Calu3 (cell line): ENCODE measurements at regions not wholly inside any gene's neighbourhood (a gene's known extent, or its start where the extent isn't known, plus 50 kb on each side); places are given as distances from the start of the nearest gene placed in this dataset.

Experiments used
- BruUV-seq: library from RNA; stranded (reverse); fragments of 400-500 nt; replicated peaks from 2 replicates; lab custom pipeline; 2021; lab: Mats Ljungman, UMichigan
- CTCF ChIA-PET: fragments of 300-600 bp; sonication (Branson Sonifier 250); formaldehyde crosslinking; loops from one replicate; lab custom pipeline; 2022; ENCODE audit warnings: antibody characterized with exemption; lab: Charles Lee
- DNase-seq: peaks from one replicate; pipeline ENCODE4 v3.0.0; 2022
- H3K27ac Mint-ChIP-seq: one replicate; pipeline ENCODE4 v1.8.0; 2022; ENCODE audit warnings: mixed read lengths; ENCODE audit not compliant: unreplicated experiment
- H3K27me3 Mint-ChIP-seq: one replicate; pipeline ENCODE4 v1.8.0; 2022; ENCODE audit warnings: mixed read lengths; ENCODE audit not compliant: unreplicated experiment
- H3K36me3 Mint-ChIP-seq: one replicate; pipeline ENCODE4 v1.8.0; 2022; ENCODE audit warnings: mild to moderate bottlenecking, moderate library complexity, mixed read lengths; ENCODE audit not compliant: insufficient read depth, unreplicated experiment
- H3K4me1 Mint-ChIP-seq: one replicate; pipeline ENCODE4 v1.8.0; 2022; ENCODE audit warnings: mild to moderate bottlenecking, low read depth, mixed read lengths; ENCODE audit not compliant: unreplicated experiment
- H3K4me3 Mint-ChIP-seq: one replicate; pipeline ENCODE4 v1.8.0; 2022; ENCODE audit warnings: mild to moderate bottlenecking, low read depth, moderate library complexity, mixed read lengths; ENCODE audit not compliant: unreplicated experiment
- H3K9me3 Mint-ChIP-seq: one replicate; pipeline ENCODE4 v1.8.0; 2022; ENCODE audit warnings: low read depth, mixed read lengths; ENCODE audit not compliant: unreplicated experiment
- intact Hi-C: fragments of 100-400 bp; cut with micrococcal nuclease; formaldehyde crosslinking; loops from one replicate; pipeline ENCODE4 v1.10.0; 2022; ENCODE audit not compliant: unreplicated experiment
- TF ChIP-seq, protein P1 (sequence below): fragments of 200-600 bp; IDR thresholded peaks from one replicate; pipeline ENCODE4 v1.8.0; 2022; ENCODE audit warnings: antibody characterized with exemption; ENCODE audit not compliant: unreplicated experiment

DNA sequence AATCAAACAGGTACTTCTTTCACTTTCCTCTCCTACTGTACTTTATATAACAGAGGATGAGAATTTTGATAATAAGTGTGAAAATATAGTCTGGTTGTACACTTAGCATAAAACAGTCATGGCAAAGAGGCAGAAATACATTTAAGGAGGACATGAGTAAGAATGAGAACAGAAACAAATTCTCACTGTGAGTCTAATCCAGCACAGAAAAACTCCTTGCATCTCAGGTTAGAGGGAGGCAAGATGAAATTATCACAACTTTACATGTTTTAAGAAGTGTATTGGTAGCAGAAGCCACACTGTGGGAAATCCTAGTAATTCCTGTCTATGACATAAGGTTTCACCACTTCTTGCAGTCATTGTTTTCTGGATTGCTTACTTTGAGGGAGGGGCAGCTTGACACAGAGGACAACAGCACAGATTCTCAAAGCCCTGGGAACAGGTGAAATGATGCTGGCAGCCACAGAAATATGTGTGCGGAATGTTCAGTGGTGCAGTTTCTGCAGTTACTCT is 733.6 kb upstream of the GBE1 start:
- Mint-ChIP-seq H3K27ac (no peak overlapping the region), H3K9me3 (no peaks in the 10 kb centered on the region), H3K4me1 (no peaks in the 10 kb centered on the region), H3K27me3 (no peaks in the 10 kb centered on the region), H3K4me3 (no peak overlapping the region), H3K36me3 (no peaks in the 10 kb centered on the region)
- BruUV-seq: no TSS peak
- DNase-seq: no peak
- intact Hi-C loops: loop anchor here (10.0 kb wide), 1 partner anchor 1030 kb away; no protein-coding TSS in a partner anchor
- TF ChIP-seq, protein P1, sequence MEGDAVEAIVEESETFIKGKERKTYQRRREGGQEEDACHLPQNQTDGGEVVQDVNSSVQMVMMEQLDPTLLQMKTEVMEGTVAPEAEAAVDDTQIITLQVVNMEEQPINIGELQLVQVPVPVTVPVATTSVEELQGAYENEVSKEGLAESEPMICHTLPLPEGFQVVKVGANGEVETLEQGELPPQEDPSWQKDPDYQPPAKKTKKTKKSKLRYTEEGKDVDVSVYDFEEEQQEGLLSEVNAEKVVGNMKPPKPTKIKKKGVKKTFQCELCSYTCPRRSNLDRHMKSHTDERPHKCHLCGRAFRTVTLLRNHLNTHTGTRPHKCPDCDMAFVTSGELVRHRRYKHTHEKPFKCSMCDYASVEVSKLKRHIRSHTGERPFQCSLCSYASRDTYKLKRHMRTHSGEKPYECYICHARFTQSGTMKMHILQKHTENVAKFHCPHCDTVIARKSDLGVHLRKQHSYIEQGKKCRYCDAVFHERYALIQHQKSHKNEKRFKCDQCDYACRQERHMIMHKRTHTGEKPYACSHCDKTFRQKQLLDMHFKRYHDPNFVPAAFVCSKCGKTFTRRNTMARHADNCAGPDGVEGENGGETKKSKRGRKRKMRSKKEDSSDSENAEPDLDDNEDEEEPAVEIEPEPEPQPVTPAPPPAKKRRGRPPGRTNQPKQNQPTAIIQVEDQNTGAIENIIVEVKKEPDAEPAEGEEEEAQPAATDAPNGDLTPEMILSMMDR: no peak
- CTCF ChIA-PET: no interaction called here

DNA sequence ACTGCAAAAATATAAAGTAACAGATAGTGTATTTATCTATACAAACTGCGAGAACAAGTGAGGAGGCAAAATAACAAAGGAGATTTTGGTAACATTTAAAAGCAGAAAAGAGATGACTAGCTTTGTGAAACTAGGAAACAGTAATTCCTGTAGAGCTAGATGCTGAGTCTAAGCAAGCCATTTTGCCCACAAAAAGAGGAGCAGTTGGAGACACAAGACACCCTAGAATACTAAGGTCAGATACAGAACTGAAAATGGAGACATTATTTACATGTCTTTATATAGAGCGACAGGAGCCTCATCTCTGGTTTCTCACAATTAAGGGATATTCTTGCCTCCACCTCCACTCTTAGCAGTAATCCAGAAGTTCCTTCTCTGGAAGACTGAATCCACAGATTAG is 732.4 kb upstream of the GBE1 start:
- no TSS peak for BruUV-seq
- intact Hi-C loops: loop anchor here (10.0 kb wide), 1 partner anchor 1031 kb away; no protein-coding TSS in a partner anchor
- no peaks in the 10 kb centered on the region for H3K36me3 Mint-ChIP-seq
- TF ChIP-seq, protein P1: no peak
- CTCF ChIA-PET: no interaction called here
- H3K4me3 Mint-ChIP-seq: no peak overlapping the region
- H3K4me1 Mint-ChIP-seq: no peaks in the 10 kb centered on the region
- no peaks in the 10 kb centered on the region for H3K27me3 Mint-ChIP-seq
- no peaks in the 10 kb centered on the region for H3K9me3 Mint-ChIP-seq
- no peak for DNase-seq
- H3K27ac Mint-ChIP-seq: no peak overlapping the region

DNA sequence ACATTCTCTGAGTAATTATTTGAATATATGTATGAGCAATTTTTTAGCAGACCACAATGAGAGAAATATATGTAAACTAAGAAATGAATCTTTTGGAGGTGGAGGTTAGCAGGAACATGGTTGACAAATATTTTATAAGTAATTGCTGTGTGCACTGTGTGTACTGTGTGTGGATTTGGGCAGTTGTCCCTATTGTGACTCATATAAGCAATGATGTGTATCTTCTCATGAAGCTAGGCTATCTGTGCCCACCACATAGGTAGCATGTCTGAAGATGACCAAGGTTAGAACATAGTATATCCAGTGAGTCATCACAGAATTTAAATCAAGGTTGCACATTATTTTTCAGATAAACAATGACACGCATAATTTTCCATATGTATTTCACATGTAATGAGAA is 713.9 kb upstream of the GBE1 start:
- Mint-ChIP-seq H3K4me1 (no peaks in the 10 kb centered on the region), H3K4me3 (no peak overlapping the region), H3K36me3 (no peaks in the 10 kb centered on the region), H3K27me3 (no peaks in the 10 kb centered on the region), H3K9me3 (no peaks in the 10 kb centered on the region), H3K27ac (no peak overlapping the region)
- intact Hi-C loops: no loop called here
- no peak for DNase-seq
- BruUV-seq: no TSS peak
- TF ChIP-seq, protein P1: no peak
- CTCF ChIA-PET: no interaction called here

DNA sequence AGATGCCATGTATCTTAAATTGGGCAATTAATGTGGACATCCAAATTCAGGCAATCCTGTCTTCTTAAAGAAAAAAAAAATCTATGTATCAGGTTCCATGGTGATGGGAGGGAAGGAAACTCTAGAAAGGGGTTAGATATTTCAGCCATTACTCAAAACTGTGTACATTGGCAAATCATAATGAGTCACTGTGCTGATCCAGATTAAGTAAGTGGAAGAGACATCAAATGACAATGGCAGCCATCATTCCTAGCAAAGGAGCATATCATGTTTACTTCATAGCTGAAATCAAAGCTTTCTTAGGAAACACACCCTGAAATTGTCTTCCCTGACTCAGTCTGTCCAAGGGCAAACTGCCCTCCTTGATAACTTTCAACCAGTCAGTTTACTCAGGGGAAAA is 713.3 kb upstream of the GBE1 start:
- CTCF ChIA-PET: no interaction called here
- H3K27me3 Mint-ChIP-seq: no peaks in the 10 kb centered on the region
- DNase-seq: no peak
- TF ChIP-seq, protein P1: no peak
- intact Hi-C loops: no loop called here
- H3K27ac Mint-ChIP-seq: no peak overlapping the region
- H3K4me1 Mint-ChIP-seq: no peaks in the 10 kb centered on the region
- no peaks in the 10 kb centered on the region for H3K36me3 Mint-ChIP-seq
- H3K4me3 Mint-ChIP-seq: no peak overlapping the region
- BruUV-seq: no TSS peak
- H3K9me3 Mint-ChIP-seq: no peaks in the 10 kb centered on the region
